Naive thymus-derived CD8-positive, alpha-beta T cell (primary cell): ENCODE measurements at regions not wholly inside any gene's neighbourhood (a gene's known extent, or its start where the extent isn't known, plus 50 kb on each side); places are given as distances from the start of the nearest gene placed in this dataset.

Experiments
- ATAC-seq, 2 donors: fragments of 150-1000 bp; cut with Tn5 transposase in 1 of 2; sonication (Bioruptor Pico), chemical (Tn5 transposase) in 1 of 2; 1 replicate in 1 of 2; 2 replicates in 1 of 2; pipeline ENCODE4 v1.10.0; 2021; ENCODE audit warnings: mild to moderate bottlenecking in 2 of 2, moderate library complexity in 2 of 2
- POLR2A ChIA-PET: fragments of 350-600 bp; sonication (Branson Sonifier 250); formaldehyde crosslinking; loops from one replicate; lab custom pipeline; 2021; ENCODE audit warnings: antibody characterized with exemption; lab: Charles Lee
- DNase-seq, 10 donors: peaks; one replicate each; pipeline versions ENCODE4 v3.0.0 to v3.0.0-alpha.2; 2020 to 2022
- H3K27ac Mint-ChIP-seq, 10 donors: one replicate each; pipeline ENCODE4 v1.8.0; 2020 to 2022; ENCODE audit warnings: mild to moderate bottlenecking in 10 of 10, mixed read lengths in 10 of 10, moderate library complexity in 4 of 10, inconsistent platforms in 1 of 10
- H3K27me3 Mint-ChIP-seq, 5 donors: one replicate each; pipeline ENCODE4 v1.8.0; 2021 to 2022; ENCODE audit warnings: mixed read lengths in 5 of 5
- H3K36me3 Mint-ChIP-seq, 3 donors: one replicate each; pipeline ENCODE4 v1.8.0; 2020 to 2022; ENCODE audit warnings: mixed read lengths in 3 of 3, mild to moderate bottlenecking in 2 of 3, inconsistent platforms in 1 of 3
- H3K4me1 Mint-ChIP-seq, 4 donors: one replicate each; pipeline ENCODE4 v1.8.0; 2021 to 2022; ENCODE audit warnings: mixed read lengths in 4 of 4
- H3K4me3 Mint-ChIP-seq, 10 donors: one replicate each; pipeline ENCODE4 v1.8.0; 2020 to 2022; ENCODE audit warnings: mild to moderate bottlenecking in 10 of 10, mixed read lengths in 10 of 10, moderate library complexity in 6 of 10, inconsistent platforms in 1 of 10
- H3K9me3 Mint-ChIP-seq, 9 donors: one replicate each; pipeline ENCODE4 v1.8.0; 2020 to 2022; ENCODE audit warnings: mixed read lengths in 9 of 9, mild to moderate bottlenecking in 3 of 9, inconsistent platforms in 1 of 9, moderate library complexity in 1 of 9

- Mint-ChIP-seq H3K4me1 (no peaks in the 10 kb centered on the region), H3K27ac (no peak overlapping the region), H3K27me3 (peaks cover 15 to 41% (median 35%) of the 10 kb centered on the region in 5 donors), H3K9me3 (no peaks in the 10 kb centered on the region), H3K36me3 (no peaks in the 10 kb centered on the region), H3K4me3 (no peak overlapping the region)
- DNase-seq (no peak), ATAC-seq (no peak)
- POLR2A ChIA-PET: no interaction called here
These were observed 123.3 kb upstream of the PFKP start for GRCh38 chr10:2943932-2944614.

- no peak overlapping the region for H3K27ac Mint-ChIP-seq
- POLR2A ChIA-PET: no interaction called here
- DNase-seq (no peak), ATAC-seq (no peak)
- H3K27me3 Mint-ChIP-seq: peaks cover 19 to 44% (median 41%) of the 10 kb centered on the region in 5 donors
- H3K4me1 Mint-ChIP-seq: no peaks in the 10 kb centered on the region
- H3K4me3 Mint-ChIP-seq: no peak overlapping the region
- no peaks in the 10 kb centered on the region for H3K9me3 Mint-ChIP-seq
- H3K36me3 Mint-ChIP-seq: no peaks in the 10 kb centered on the region
These were observed 124.4 kb upstream of the PFKP start for GRCh38 chr10:2942938-2943337.

DNA sequence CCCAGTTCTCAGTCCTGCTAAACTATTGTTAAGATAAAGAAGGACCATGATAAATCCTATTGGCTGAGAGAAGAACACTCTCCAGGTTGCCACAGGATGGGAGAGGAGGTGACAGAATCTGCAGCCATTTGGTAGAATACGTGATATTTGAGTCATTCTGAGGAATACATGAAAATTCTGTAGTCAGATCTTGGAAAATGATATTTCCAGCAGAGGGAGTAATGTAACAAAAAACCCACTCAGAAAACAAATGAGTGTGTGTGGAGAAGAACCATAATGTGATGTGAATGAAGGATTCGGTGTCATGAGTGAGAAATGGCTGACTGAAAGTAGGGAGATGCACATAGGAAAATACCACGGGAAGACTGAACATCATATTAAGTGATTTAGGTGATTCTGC, 128.5 kb upstream of the PFKP start:
- H3K36me3 Mint-ChIP-seq: no peaks in the 10 kb centered on the region
- DNase-seq: no peak
- no peak overlapping the region for H3K4me3 Mint-ChIP-seq
- H3K9me3 Mint-ChIP-seq: no peaks in the 10 kb centered on the region
- no peak for ATAC-seq
- H3K27me3 Mint-ChIP-seq: peaks cover 18 to 52% (median 27%) of the 10 kb centered on the region in 5 donors
- H3K27ac Mint-ChIP-seq: no peak overlapping the region
- H3K4me1 Mint-ChIP-seq: peaks cover 0 to 1% (median 0%) of the 10 kb centered on the region in 4 donors
- POLR2A ChIA-PET: no interaction called here

- Mint-ChIP-seq H3K27me3 (peaks cover 17 to 47% (median 24%) of the 10 kb centered on the region in 5 donors), H3K9me3 (no peaks in the 10 kb centered on the region), H3K36me3 (no peaks in the 10 kb centered on the region), H3K4me3 (no peak overlapping the region), H3K4me1 (peaks cover 0 to 1% (median 0%) of the 10 kb centered on the region in 4 donors), H3K27ac (no peak overlapping the region)
- ATAC-seq (no peak), DNase-seq (no peak)
- POLR2A ChIA-PET: no interaction called here
These were observed 130.5 kb upstream of the PFKP start for GRCh38 chr10:2936816-2937215.

DNA sequence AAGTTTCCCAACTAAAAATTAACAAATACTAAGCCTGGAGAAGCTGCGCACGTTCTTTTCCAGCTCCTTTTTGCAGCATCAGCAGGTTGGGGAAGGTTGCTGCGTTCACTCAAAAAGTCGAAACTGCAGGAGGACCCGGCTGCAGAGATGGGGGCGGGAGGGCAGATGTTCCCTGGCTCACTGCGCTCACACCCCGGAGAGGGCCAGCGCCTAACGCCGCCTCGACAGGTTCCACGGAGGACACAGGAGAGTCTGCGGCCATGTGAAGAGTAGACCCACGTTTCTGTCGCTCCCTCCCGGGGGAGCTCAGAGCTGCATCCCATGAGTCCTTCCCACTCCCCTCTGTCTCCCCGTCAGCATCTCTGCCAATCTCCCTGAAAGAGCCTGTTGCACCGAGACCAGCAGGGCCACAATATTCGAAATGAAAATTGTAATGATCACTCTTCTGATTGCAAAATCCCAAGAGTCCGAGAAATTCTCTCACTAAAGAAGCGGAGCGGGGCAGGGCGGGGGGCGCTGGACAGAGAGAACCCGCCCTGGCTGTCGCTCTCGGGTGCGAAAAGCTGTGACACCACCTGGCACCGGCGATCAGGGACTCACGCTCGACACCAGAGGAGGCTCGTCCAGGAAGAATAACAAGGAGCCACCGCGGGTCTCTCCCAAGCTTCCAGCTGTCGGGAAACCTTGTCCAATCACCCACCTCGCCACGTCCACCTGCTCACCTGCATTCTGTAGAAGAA, 131.5 kb upstream of the PFKP start:
- Mint-ChIP-seq H3K36me3 (no peaks in the 10 kb centered on the region), H3K4me1 (peaks cover 0 to 1% (median 0%) of the 10 kb centered on the region in 4 donors), H3K27me3 (peaks cover 11 to 37% (median 18%) of the 10 kb centered on the region in 5 donors), H3K9me3 (no peaks in the 10 kb centered on the region), H3K4me3 (no peak overlapping the region), H3K27ac (no peak overlapping the region)
- no peak for DNase-seq
- POLR2A ChIA-PET: no interaction called here
- no peak for ATAC-seq

DNA sequence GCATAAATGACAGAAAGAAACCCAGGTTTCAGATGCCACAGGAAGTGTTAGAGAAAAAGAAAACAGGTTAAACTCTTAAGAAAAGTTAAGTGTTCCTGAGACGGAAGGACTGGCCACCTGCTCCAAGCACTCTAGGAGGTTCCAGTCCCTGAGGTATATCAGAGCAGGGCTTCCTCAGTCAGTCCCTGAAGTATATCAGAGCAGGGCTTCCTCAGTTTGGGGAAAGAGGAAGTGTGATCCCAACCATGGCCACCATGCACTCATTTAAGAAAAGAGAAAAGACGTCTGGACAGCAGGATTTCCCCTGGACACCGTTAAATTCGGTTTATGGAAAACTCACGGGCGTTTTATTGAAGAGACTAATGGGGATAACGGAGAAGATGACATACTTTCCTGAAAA, 133.4 kb upstream of the PFKP start:
- H3K4me3 Mint-ChIP-seq: no peak overlapping the region
- H3K36me3 Mint-ChIP-seq: no peaks in the 10 kb centered on the region
- H3K27ac Mint-ChIP-seq: no peak overlapping the region
- no peak for ATAC-seq
- no peaks in the 10 kb centered on the region for H3K9me3 Mint-ChIP-seq
- H3K27me3 Mint-ChIP-seq: peaks cover 11 to 29% (median 13%) of the 10 kb centered on the region in 5 donors
- POLR2A ChIA-PET: no interaction called here
- peaks cover 0 to 1% (median 0%) of the 10 kb centered on the region in 4 donors for H3K4me1 Mint-ChIP-seq
- DNase-seq: no peak

GRCh38 chr10:2933519-2933918, 133.8 kb upstream of the PFKP start:
- no peaks in the 10 kb centered on the region for H3K9me3 Mint-ChIP-seq
- POLR2A ChIA-PET: no interaction called here
- no peak overlapping the region for H3K27ac Mint-ChIP-seq
- no peaks in the 10 kb centered on the region for H3K36me3 Mint-ChIP-seq
- peaks cover 0 to 1% (median 0%) of the 10 kb centered on the region in 4 donors for H3K4me1 Mint-ChIP-seq
- no peak overlapping the region for H3K4me3 Mint-ChIP-seq
- ATAC-seq: no peak
- H3K27me3 Mint-ChIP-seq: peaks cover 8 to 25% (median 13%) of the 10 kb centered on the region in 5 donors
- no peak for DNase-seq

DNA sequence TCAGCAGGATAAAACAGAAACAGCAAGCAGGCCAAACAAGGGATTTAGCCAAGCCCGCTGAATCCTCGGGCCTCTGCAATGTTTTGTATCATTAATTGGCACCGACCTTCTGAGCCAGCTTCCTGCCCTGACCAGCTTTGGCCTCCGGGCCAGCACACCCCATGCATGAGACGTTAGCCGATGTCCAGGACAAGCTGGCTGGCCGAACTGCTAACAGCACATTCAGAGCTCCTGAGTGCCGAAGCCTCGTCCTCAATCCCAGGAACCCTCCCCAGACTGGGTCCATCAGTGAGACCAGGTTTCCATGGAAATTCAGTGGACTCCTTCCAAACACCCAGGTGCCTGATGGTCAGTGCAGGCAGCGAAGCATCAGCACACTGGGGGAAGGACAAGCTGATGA, 134.3 kb upstream of the PFKP start:
- Mint-ChIP-seq H3K36me3 (no peaks in the 10 kb centered on the region), H3K9me3 (no peaks in the 10 kb centered on the region), H3K4me1 (peaks cover under 1 to 5% (median 2%) of the 10 kb centered on the region in 4 donors), H3K27me3 (peaks cover 8 to 22% (median 12%) of the 10 kb centered on the region in 5 donors), H3K4me3 (no peak overlapping the region), H3K27ac (no peak overlapping the region)
- POLR2A ChIA-PET: no interaction called here
- DNase-seq: no peak
- no peak for ATAC-seq

GRCh38 chr10:2929480-2930258, 137.7 kb upstream of the PFKP start:
- no peaks in the 10 kb centered on the region for H3K9me3 Mint-ChIP-seq
- H3K27ac Mint-ChIP-seq: no peak overlapping the region
- no peak overlapping the region for H3K4me3 Mint-ChIP-seq
- no peaks in the 10 kb centered on the region for H3K36me3 Mint-ChIP-seq
- H3K27me3 Mint-ChIP-seq: peaks cover 10 to 32% (median 30%) of the 10 kb centered on the region in 5 donors
- POLR2A ChIA-PET: no interaction called here
- H3K4me1 Mint-ChIP-seq: peaks cover 2 to 12% (median 5%) of the 10 kb centered on the region in 4 donors
- no peak for ATAC-seq
- no peak for DNase-seq

GRCh38 chr10:2927958-2928840, 139.1 kb upstream of the PFKP start:
- Mint-ChIP-seq H3K27me3 (peaks cover 10 to 32% (median 21%) of the 10 kb centered on the region in 5 donors), H3K27ac (peak overlapping the region in 2 of 10 donors; percentile 10 to 19), H3K36me3 (no peaks in the 10 kb centered on the region), H3K4me1 (peaks cover 2 to 12% (median 5%) of the 10 kb centered on the region in 4 donors), H3K9me3 (no peaks in the 10 kb centered on the region), H3K4me3 (no peak overlapping the region)
- DNase-seq: peak in 4 of 10 donors; percentile 13 to 26 (median 19)
- ATAC-seq: peak in 1 of 2 donors; percentile 39
- POLR2A ChIA-PET: no interaction called here

DNA sequence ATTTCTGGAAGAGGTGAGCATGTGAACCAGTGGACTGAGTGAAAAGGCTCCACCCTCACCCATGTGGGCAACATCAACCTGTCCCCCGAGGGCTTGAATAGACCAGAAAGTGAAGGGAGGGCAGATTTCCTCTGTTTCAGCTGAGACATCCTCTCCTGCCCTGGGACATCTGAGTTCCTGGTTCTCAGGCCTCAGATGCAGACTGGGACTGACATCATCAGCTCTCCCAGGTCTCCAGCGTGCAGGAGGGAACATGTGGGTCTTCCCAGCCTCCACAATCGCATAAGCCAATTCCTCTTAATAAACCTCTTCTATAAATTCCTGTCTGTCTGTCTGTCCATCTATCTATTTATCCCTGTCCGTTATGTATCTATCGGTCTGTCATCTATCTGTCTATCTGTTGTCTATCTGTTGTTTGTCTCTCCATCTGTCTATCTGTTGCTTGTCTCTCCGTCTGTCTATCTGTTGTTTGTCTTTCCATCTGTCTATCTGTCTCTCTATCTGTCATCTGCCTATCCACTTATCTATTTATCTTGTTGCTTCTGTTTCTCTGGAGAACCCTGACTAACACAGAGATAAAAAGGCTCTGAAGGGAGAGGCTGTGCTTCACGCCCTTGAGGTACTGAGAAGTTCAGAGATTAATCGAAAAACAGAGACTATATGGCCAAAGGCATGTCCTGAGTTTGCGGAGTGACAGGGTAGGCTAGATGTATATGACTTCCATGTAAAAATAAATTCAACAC, 140.3 kb upstream of the PFKP start:
- POLR2A ChIA-PET: no interaction called here
- H3K4me3 Mint-ChIP-seq: no peak overlapping the region
- no peaks in the 10 kb centered on the region for H3K36me3 Mint-ChIP-seq
- DNase-seq (no peak), ATAC-seq (no peak)
- H3K4me1 Mint-ChIP-seq: peaks cover 2 to 12% (median 5%) of the 10 kb centered on the region in 4 donors
- peaks cover 10 to 36% (median 27%) of the 10 kb centered on the region in 5 donors for H3K27me3 Mint-ChIP-seq
- no peaks in the 10 kb centered on the region for H3K9me3 Mint-ChIP-seq
- H3K27ac Mint-ChIP-seq: no peak overlapping the region
